ENCODE measurements at regions not wholly inside any gene's neighbourhood (a gene's known extent, or its start where the extent isn't known, plus 50 kb on each side); places are given as distances from the start of the nearest gene placed in this dataset.

GRCh38 chr17:77555741-77556291, 402.7 kb upstream of the TNRC6C start:
- TF ChIP-seq, protein P1, sequence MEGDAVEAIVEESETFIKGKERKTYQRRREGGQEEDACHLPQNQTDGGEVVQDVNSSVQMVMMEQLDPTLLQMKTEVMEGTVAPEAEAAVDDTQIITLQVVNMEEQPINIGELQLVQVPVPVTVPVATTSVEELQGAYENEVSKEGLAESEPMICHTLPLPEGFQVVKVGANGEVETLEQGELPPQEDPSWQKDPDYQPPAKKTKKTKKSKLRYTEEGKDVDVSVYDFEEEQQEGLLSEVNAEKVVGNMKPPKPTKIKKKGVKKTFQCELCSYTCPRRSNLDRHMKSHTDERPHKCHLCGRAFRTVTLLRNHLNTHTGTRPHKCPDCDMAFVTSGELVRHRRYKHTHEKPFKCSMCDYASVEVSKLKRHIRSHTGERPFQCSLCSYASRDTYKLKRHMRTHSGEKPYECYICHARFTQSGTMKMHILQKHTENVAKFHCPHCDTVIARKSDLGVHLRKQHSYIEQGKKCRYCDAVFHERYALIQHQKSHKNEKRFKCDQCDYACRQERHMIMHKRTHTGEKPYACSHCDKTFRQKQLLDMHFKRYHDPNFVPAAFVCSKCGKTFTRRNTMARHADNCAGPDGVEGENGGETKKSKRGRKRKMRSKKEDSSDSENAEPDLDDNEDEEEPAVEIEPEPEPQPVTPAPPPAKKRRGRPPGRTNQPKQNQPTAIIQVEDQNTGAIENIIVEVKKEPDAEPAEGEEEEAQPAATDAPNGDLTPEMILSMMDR (IDR thresholded peaks at IDR 0.05; ENCODE audit: low read depth, low read length, missing input control) = no peak
- TF ChIP-seq, protein P2, sequence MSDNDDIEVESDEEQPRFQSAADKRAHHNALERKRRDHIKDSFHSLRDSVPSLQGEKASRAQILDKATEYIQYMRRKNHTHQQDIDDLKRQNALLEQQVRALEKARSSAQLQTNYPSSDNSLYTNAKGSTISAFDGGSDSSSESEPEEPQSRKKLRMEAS (IDR thresholded peaks at IDR 0.05) = no peak
- TF ChIP-seq HNF4A (conservative IDR thresholded peaks at IDR 0.05) (no peak), YY1 (IDR thresholded peaks at IDR 0.05) (no peak), GABPA (IDR thresholded peaks at IDR 0.05 in 1 of 2, conservative IDR thresholded peaks at IDR 0.05 in 1 of 2) (no peak), RAD21 (IDR thresholded peaks at IDR 0.05) (no peak), EGR1 (IDR thresholded peaks at IDR 0.05; ENCODE audit: low read depth in 2 of 2) (no peak), SP1 (IDR thresholded peaks at IDR 0.05) (no peak), JUND (IDR thresholded peaks at IDR 0.05) (no peak), HNF4G (IDR thresholded peaks at IDR 0.05) (no peak)
- TF ChIP-seq, protein P3, sequence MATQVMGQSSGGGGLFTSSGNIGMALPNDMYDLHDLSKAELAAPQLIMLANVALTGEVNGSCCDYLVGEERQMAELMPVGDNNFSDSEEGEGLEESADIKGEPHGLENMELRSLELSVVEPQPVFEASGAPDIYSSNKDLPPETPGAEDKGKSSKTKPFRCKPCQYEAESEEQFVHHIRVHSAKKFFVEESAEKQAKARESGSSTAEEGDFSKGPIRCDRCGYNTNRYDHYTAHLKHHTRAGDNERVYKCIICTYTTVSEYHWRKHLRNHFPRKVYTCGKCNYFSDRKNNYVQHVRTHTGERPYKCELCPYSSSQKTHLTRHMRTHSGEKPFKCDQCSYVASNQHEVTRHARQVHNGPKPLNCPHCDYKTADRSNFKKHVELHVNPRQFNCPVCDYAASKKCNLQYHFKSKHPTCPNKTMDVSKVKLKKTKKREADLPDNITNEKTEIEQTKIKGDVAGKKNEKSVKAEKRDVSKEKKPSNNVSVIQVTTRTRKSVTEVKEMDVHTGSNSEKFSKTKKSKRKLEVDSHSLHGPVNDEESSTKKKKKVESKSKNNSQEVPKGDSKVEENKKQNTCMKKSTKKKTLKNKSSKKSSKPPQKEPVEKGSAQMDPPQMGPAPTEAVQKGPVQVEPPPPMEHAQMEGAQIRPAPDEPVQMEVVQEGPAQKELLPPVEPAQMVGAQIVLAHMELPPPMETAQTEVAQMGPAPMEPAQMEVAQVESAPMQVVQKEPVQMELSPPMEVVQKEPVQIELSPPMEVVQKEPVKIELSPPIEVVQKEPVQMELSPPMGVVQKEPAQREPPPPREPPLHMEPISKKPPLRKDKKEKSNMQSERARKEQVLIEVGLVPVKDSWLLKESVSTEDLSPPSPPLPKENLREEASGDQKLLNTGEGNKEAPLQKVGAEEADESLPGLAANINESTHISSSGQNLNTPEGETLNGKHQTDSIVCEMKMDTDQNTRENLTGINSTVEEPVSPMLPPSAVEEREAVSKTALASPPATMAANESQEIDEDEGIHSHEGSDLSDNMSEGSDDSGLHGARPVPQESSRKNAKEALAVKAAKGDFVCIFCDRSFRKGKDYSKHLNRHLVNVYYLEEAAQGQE (IDR thresholded peaks at IDR 0.05) = no peak

Measured in liver (tissue), 3 donors.